ENCODE measurements at regions not wholly inside any gene's neighbourhood (a gene's known extent, or its start where the extent isn't known, plus 50 kb on each side); places are given as distances from the start of the nearest gene placed in this dataset.

DNA sequence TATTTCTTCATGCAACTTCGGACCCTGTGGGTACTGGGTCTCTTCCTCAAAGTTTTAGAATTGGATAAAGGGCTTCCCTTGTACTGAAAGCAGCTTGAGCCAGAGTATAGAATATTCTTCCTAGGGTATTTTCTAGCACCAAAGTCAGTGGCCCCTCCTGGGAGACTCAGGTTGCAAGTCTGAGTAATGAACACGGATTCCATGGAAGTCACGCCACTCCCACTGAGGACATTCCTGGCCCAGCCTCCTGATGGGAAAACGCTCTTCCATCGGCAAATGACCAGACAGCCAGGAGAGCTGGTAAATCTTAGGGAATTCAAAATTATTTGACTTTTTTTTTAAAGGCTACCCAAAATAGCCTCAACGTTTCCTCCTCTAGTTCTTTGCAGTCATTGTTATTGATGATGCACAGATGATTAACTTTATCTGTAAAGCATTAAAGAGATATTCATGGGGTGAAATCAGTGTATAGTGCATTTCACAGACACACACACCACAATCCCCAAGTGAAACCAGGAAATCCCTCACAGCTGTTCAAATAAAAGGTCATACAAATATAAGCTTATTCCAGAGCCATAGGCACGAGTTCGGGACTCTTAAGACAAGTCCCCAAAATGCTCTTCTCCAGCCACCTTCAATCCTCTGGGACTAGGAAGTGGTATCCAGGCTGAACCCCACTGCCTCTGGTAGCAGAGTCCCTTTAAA, 248.8 kb downstream of the SOD2 start:
- no peak for DNase-seq (ENCODE audit: low read depth)
- TF ChIP-seq, protein P1, sequence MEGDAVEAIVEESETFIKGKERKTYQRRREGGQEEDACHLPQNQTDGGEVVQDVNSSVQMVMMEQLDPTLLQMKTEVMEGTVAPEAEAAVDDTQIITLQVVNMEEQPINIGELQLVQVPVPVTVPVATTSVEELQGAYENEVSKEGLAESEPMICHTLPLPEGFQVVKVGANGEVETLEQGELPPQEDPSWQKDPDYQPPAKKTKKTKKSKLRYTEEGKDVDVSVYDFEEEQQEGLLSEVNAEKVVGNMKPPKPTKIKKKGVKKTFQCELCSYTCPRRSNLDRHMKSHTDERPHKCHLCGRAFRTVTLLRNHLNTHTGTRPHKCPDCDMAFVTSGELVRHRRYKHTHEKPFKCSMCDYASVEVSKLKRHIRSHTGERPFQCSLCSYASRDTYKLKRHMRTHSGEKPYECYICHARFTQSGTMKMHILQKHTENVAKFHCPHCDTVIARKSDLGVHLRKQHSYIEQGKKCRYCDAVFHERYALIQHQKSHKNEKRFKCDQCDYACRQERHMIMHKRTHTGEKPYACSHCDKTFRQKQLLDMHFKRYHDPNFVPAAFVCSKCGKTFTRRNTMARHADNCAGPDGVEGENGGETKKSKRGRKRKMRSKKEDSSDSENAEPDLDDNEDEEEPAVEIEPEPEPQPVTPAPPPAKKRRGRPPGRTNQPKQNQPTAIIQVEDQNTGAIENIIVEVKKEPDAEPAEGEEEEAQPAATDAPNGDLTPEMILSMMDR (IDR thresholded peaks at IDR 0.05; ENCODE audit: insufficient read depth, low read depth, low read length, missing control alignments), result no peak
- no peak overlapping the region for H3K4me3 ChIP-seq (ENCODE audit: low read depth, low read length)

DNA sequence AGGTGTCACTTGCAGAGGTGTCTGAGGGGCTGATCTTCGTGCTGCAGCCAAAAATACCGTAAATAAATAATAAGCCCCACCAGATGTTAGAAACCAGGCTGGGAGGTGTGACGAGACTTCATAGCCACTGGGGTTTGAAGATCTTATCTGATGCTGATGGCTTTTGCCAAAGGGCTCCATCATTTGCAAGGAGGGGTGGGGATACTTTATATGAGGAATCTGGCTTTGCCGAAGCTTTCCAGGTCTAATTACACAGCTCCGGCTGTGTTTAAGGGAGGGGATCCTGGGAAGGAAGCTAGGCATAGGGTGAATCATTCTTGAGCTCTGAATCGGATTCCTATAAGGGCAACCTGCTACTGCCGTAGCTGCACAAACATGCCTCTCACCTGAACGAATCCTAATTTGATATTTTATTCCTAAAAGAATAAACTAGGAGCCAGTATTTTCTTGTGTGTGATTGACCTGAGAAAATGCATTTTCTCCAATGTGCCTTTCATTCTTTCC, 249.6 kb downstream of the SOD2 start:
- no peak overlapping the region for H3K4me3 ChIP-seq (ENCODE audit: low read depth, low read length)
- DNase-seq (ENCODE audit: low read depth), result no peak
- TF ChIP-seq, protein P1 (IDR thresholded peaks at IDR 0.05; ENCODE audit: insufficient read depth, low read depth, low read length, missing control alignments), result no peak

DNA sequence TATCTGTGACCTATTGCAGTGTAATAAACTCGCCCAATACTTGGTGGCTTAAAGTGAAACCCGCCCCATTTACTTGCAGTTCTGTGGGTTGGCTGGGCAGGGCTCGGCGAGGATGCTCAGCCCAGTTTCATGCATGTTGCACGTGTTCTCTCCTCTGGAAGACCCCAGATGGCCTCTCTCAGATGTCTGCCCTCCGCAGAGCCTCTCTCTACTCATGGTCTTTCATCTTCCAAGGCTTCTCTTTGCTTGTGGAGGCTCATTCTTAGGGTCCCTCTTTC, 251.4 kb downstream of the SOD2 start:
- TF ChIP-seq, protein P1 (IDR thresholded peaks at IDR 0.05; ENCODE audit: insufficient read depth, low read depth, low read length, missing control alignments), result no peak
- H3K4me3 ChIP-seq (ENCODE audit: low read depth, low read length), result no peak overlapping the region
- DNase-seq (ENCODE audit: low read depth), result no peak

DNA sequence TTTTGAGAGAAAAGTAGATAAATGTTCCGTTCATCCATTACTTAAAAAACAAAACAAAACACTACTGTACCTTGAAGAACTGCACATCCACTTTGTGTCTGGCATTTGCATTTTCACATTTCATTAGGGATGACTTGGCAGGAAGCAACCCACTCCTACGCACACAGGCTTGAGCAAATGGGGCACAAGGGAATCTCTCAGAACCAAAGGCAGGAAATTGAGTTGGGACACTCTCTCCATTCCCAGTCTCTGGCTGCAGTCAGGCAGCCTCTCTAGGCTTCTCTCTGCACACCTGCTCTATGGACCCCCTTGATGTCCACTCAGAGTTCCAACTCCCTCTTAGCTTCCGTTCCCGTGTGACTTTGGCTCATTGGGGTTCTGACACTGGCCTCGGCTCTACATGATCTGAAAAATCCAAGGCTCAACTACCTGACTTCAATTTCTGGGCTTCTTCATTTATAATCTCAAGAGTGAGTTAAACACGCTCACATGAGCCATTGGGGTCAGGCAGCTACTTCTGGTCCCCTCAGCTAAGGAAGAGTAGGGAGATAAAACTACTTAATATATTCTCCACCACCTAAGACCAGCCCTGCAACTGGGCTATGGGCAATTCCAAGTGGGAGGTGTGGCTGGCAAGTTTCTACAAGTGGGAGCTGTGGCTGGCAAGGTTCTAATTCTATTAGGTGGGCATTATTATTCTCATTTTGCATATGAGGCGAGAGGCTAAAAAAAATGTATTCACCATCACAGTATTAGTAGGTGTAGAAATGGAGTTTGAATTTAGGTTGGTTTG, 251.9 kb downstream of the SOD2 start:
- DNase-seq (ENCODE audit: low read depth), result no peak
- TF ChIP-seq, protein P1 (IDR thresholded peaks at IDR 0.05; ENCODE audit: insufficient read depth, low read depth, low read length, missing control alignments), result no peak
- H3K4me3 ChIP-seq (ENCODE audit: low read depth, low read length), result no peak overlapping the region

DNA sequence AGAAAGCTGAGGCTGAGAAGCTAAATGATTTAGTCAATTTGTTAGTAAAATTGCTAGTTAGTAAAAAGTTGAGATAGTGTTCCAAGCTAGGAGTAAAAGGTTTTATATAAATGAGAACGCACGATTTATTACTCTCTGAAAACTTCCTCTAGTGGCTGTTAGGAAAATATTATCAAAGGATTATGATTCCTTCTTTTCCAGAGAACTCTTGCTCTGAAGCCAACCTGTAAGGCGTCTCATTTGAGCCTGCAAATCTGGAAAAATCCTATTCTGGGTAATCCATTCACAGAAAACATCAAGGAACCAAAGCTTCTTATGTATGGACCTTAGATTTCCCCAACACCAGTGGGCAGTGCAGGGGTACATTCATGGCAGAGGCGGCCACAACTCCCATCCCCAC, 252.7 kb downstream of the SOD2 start:
- DNase-seq (ENCODE audit: low read depth), result no peak
- TF ChIP-seq, protein P1 (IDR thresholded peaks at IDR 0.05; ENCODE audit: insufficient read depth, low read depth, low read length, missing control alignments), result no peak
- no peak overlapping the region for H3K4me3 ChIP-seq (ENCODE audit: low read depth, low read length)

DNA sequence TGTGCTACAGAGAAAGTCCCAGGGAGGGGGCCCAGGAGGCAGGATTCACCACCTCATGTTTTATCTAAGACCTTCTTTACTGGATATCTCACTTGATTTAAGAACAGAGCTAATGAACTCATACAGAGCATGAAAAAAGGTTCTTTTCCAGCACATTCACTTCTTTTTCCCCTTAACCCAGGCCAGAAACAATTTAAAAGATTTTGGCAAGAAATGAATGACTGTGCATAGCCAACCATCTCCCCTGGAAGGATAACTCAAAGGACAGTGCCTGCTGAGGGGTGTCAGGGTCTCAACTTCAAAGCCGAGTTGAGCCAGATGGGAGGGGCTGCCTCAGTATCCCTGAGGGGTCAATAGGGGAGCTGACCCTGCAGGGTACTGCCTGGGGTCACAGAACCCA, 253.4 kb downstream of the SOD2 start:
- TF ChIP-seq, protein P1 (IDR thresholded peaks at IDR 0.05; ENCODE audit: insufficient read depth, low read depth, low read length, missing control alignments), result no peak
- no peak overlapping the region for H3K4me3 ChIP-seq (ENCODE audit: low read depth, low read length)
- DNase-seq (ENCODE audit: low read depth), result no peak

All from GM12865 (cell line).